Endothelial cell of umbilical vein (primary cell): ENCODE measurements at regions not wholly inside any gene's neighbourhood (a gene's known extent, or its start where the extent isn't known, plus 50 kb on each side); places are given as distances from the start of the nearest gene placed in this dataset.

Experiments used
- BruUV-seq: library from RNA; stranded (reverse); fragments of 400-500 nt; replicated peaks from 2 replicates; lab custom pipeline; 2021; lab: Mats Ljungman, UMichigan
- CTCF ChIA-PET: fragments of 300-600, 350-600 bp; sonication (Branson Sonifier 250); formaldehyde crosslinking; loops from one replicate; lab custom pipeline; 2021; ENCODE audit warnings: antibody characterized with exemption, inconsistent platforms; lab: Charles Lee
- POLR2A ChIA-PET: fragments of 300-600, 350-600 bp; sonication (Branson Sonifier 250); formaldehyde crosslinking; loops from one replicate; lab custom pipeline; 2021; ENCODE audit warnings: antibody characterized with exemption, inconsistent platforms; lab: Charles Lee
- DNase-seq: peaks from one replicate; pipeline ENCODE4 v3.0.0-alpha.2; 2011; ENCODE audit warnings: low read depth, low spot score
- FAIRE-seq: peaks from 2 replicates; lab custom pipeline; 2011; peaks lifted over from hg19 to GRCh38; lab: Jason Lieb, UNC
- H2AFZ ChIP-seq: 2 replicates; pipeline ENCODE4 v1.6.0; 2012; ENCODE audit warnings: low read depth, low read length, control low read depth, inconsistent platforms
- H3K27ac ChIP-seq: 2 replicates; pipeline ENCODE4 v1.5.1; 2011; ENCODE audit warnings: low read depth, mild to moderate bottlenecking, control low read depth, low read length, moderate library complexity; ENCODE audit not compliant: insufficient read depth
- H3K27me3 ChIP-seq, 2 experiments: 2 replicates each; pipeline versions ENCODE4 v1.6.0 to v1.6.1; 2011; ENCODE audit warnings: low read length in 2 of 2, mixed read lengths in 1 of 2; ENCODE audit not compliant: control insufficient read depth in 2 of 2, insufficient read depth in 2 of 2
- H3K36me3 ChIP-seq, 2 experiments: 2 replicates in 1 of 2; 3 replicates in 1 of 2; pipeline ENCODE4 v1.5.1; 2011; ENCODE audit warnings: low read length in 2 of 2, mild to moderate bottlenecking in 1 of 2, moderate library complexity in 1 of 2; ENCODE audit not compliant: control insufficient read depth in 2 of 2, insufficient read depth in 2 of 2; ENCODE audit errors: extremely low read depth in 1 of 2
- H3K4me1 ChIP-seq: 3 replicates; pipeline ENCODE4 v1.5.1; 2011; ENCODE audit warnings: mild to moderate bottlenecking, low read length; ENCODE audit not compliant: control insufficient read depth, insufficient read depth; ENCODE audit errors: extremely low read depth
- H3K4me2 ChIP-seq: 2 replicates; pipeline ENCODE4 v1.6.1; 2011; ENCODE audit warnings: low read length, control low read depth, mixed read lengths; ENCODE audit not compliant: insufficient read depth
- H3K4me3 ChIP-seq, 3 experiments: fragments of 200-600 bp in 1 of 3; sonication (generic), shearing (Covaris generic) in 1 of 3; replicated peaks in 1 of 3; 2 replicates each; pipeline ENCODE4 v1.5.1; 2011 to 2016; ENCODE audit warnings: control low read depth in 3 of 3, low read length in 3 of 3, mild to moderate bottlenecking in 2 of 3, inconsistent platforms in 1 of 3, low read depth in 1 of 3, moderate library complexity in 1 of 3; ENCODE audit not compliant: insufficient read depth in 1 of 3
- H3K79me2 ChIP-seq: 2 replicates; pipeline ENCODE4 v1.6.0; 2012; ENCODE audit warnings: low read length, inconsistent platforms; ENCODE audit not compliant: control insufficient read depth, insufficient read depth
- H3K9ac ChIP-seq: replicated peaks from 2 replicates; pipeline ENCODE3; 2011; ENCODE audit warnings: low read length, control low read depth; ENCODE audit not compliant: insufficient read depth; ENCODE audit errors: extremely low read depth
- H3K9me1 ChIP-seq: replicated peaks from 3 replicates; pipeline ENCODE4 v1.6.0; 2011; ENCODE audit warnings: mild to moderate bottlenecking, low read length; ENCODE audit not compliant: control insufficient read depth, insufficient read depth; ENCODE audit errors: extremely low read depth
- H3K9me3 ChIP-seq: replicated peaks from 2 replicates; pipeline ENCODE4 v1.5.1; 2012; ENCODE audit warnings: low read length, inconsistent platforms; ENCODE audit not compliant: control insufficient read depth, insufficient read depth
- H4K20me1 ChIP-seq: replicated peaks from 2 replicates; pipeline ENCODE3; 2011; ENCODE audit warnings: mild to moderate bottlenecking, low read length; ENCODE audit not compliant: control insufficient read depth, insufficient read depth; ENCODE audit errors: extremely low read depth
- CTCF ChIP-seq, 2 donors: IDR thresholded peaks; 1 replicate in 1 of 2; 2 replicates in 1 of 2; pipeline ENCODE4 v1.5.1; 2011; ENCODE audit warnings: low read length in 2 of 2, mild to moderate bottlenecking in 2 of 2, moderate library complexity in 2 of 2, control low read depth in 1 of 2, inconsistent platforms in 1 of 2, low read depth in 1 of 2; ENCODE audit not compliant: insufficient read depth in 1 of 2; ENCODE audit errors: extremely low read depth in 1 of 2
- EZH2 ChIP-seq: IDR thresholded peaks from 2 replicates; pipeline ENCODE4 v1.6.1; 2012; ENCODE audit warnings: borderline replicate concordance, low read depth, mild to moderate bottlenecking, moderate library complexity, low read length, inconsistent platforms; ENCODE audit not compliant: severe bottlenecking
- FOS ChIP-seq: IDR thresholded peaks from 2 replicates; pipeline ENCODE4 v1.6.1; 2011; ENCODE audit warnings: mild to moderate bottlenecking, low read length, moderate library complexity, borderline replicate concordance; ENCODE audit not compliant: insufficient read depth
- GATA2 ChIP-seq: IDR thresholded peaks from 2 replicates; pipeline ENCODE4 v1.7.0; 2011; ENCODE audit warnings: low read depth, mild to moderate bottlenecking, moderate library complexity, mixed read lengths, low read length; ENCODE audit not compliant: insufficient read length, insufficient read depth
- JUN ChIP-seq: IDR thresholded peaks from 2 replicates; pipeline ENCODE4 v1.6.1; 2011; ENCODE audit warnings: borderline replicate concordance, low read depth; ENCODE audit not compliant: insufficient read length, insufficient read depth
- MAX ChIP-seq: IDR thresholded peaks from 2 replicates; pipeline ENCODE4 v1.6.1; 2011; ENCODE audit not compliant: insufficient read depth, insufficient read length
- MYC ChIP-seq: IDR thresholded peaks from one replicate; pipeline ENCODE4 v1.6.1; 2011; ENCODE audit warnings: mild to moderate bottlenecking, low read depth, low read length
- POLR2A ChIP-seq: IDR thresholded peaks from 2 replicates; pipeline ENCODE4 v1.6.1; 2012; ENCODE audit warnings: low read depth, mild to moderate bottlenecking, control low read depth, low read length
- POLR2AphosphoS5 ChIP-seq: IDR thresholded peaks from 2 replicates; pipeline ENCODE4 v1.6.1; 2012; ENCODE audit warnings: low read depth, mild to moderate bottlenecking, control low read depth, low read length, moderate library complexity; ENCODE audit not compliant: insufficient read depth
- dilution Hi-C: fragments of 300-500 bp; cut with MboI; formaldehyde crosslinking; loops from one replicate; pipeline ENCODE4 v1.15.0; 2019; ENCODE audit warnings: low sequenced_read_pairs; ENCODE audit not compliant: extremely low pct_ligation_motif_present
- intact Hi-C: fragments of 100-400 bp; cut with micrococcal nuclease; formaldehyde crosslinking; loops from one replicate; pipeline ENCODE4 v1.10.0; 2022

GRCh38 chr20:60715172-60715571, 536.9 kb upstream of the CDH4 start:
- H3K9ac ChIP-seq = no peak overlapping the region
- H3K36me3 ChIP-seq = no peaks in the 10 kb centered on the region
- intact Hi-C loops (no loop called here), dilution Hi-C loops (no loop called here)
- no TSS peak for BruUV-seq
- POLR2A ChIA-PET = no interaction called here
- DNase-seq = no peak
- H3K4me3 ChIP-seq = no peak overlapping the region
- no peak overlapping the region for H3K27ac ChIP-seq
- H3K27me3 ChIP-seq = no peaks in the 10 kb centered on the region
- no peaks in the 10 kb centered on the region for H3K79me2 ChIP-seq
- H3K4me2 ChIP-seq = no peak overlapping the region
- H4K20me1 ChIP-seq = no peaks in the 10 kb centered on the region
- TF ChIP-seq EZH2 (no peak), POLR2A (no peak), FOS (no peak), MYC (no peak), MAX (no peak), GATA2 (no peak), JUN (no peak), CTCF (IDR thresholded peaks at IDR 0.05; ENCODE audit: extremely low read depth in 1 of 2, insufficient read depth in 1 of 2, low read depth in 1 of 2, low read length in 2 of 2) (no peak), POLR2AphosphoS5 (no peak)
- no peak for FAIRE-seq
- H3K9me3 ChIP-seq = peaks cover 6% of the 10 kb centered on the region
- H3K4me1 ChIP-seq = no peaks in the 10 kb centered on the region
- CTCF ChIA-PET = no interaction called here
- no peaks in the 10 kb centered on the region for H3K9me1 ChIP-seq
- H2AFZ ChIP-seq = no peak overlapping the region
